ENCODE measurements at regions not wholly inside any gene's neighbourhood (a gene's known extent, or its start where the extent isn't known, plus 50 kb on each side); places are given as distances from the start of the nearest gene placed in this dataset.
"Not testable (repeated sequence)": the region's sequence is repeated elsewhere in the genome, so short reads cannot be mapped to it uniquely, and the experiment has no call there.

- no peak overlapping the region for H3K27ac ChIP-seq (ENCODE audit: low read depth in 1 of 2, low read length in 1 of 2)
- 95% methylated on average over 6 of the region's 6 CpGs for WGBS
- no peaks in the 10 kb centered on the region for H3K4me1 ChIP-seq (ENCODE audit: control insufficient read depth in 2 of 2, insufficient read depth in 2 of 2, low read length in 2 of 2)
- DNase-seq (ENCODE audit: low read depth in 6 of 9, low spot score in 9 of 9), result no peak
- H3K36me3 ChIP-seq (ENCODE audit: control insufficient read depth in 2 of 2, insufficient read depth in 2 of 2, low read length in 1 of 2), result no peaks in the 10 kb centered on the region
- no peak overlapping the region for H3K4me3 ChIP-seq (ENCODE audit: low read length in 2 of 2)
- no peaks in the 10 kb centered on the region for H3K9me3 ChIP-seq (ENCODE audit: control insufficient read depth in 2 of 2, insufficient read depth in 1 of 2, low read length in 1 of 2)
- H3K27me3 ChIP-seq (ENCODE audit: control insufficient read depth in 2 of 2, insufficient read depth in 1 of 2, low read length in 1 of 2), result no peaks in the 10 kb centered on the region
Observed at GRCh38 chr11:122592641-122593040, 62.9 kb upstream of the UBASH3B start.

DNA sequence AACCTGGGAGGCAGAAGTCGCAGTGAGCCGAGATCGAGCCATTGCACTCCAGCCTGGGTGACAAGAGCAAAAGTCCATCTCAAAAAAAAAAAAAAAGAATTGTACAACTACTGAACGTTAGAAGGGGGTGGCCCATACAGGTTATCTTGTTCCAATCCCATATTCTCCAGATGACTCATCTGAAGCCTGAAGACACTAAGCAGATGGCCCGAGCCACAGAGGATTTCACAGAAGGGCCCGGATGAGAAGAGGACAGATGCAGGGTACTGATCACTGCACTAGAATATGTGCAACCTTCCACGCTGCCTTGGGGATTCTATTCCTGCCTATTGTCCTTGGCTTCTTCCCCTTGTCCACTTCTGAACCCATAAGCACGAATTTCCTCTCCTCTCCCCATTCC lies 70.9 kb upstream of the UBASH3B start:
- Histone ChIP-seq H3K27me3 (ENCODE audit: control insufficient read depth in 2 of 2, insufficient read depth in 1 of 2, low read length in 1 of 2) (no peaks in the 10 kb centered on the region), H3K9me3 (ENCODE audit: control insufficient read depth in 2 of 2, insufficient read depth in 1 of 2, low read length in 1 of 2) (no peaks in the 10 kb centered on the region), H3K27ac (ENCODE audit: low read depth in 1 of 2, low read length in 1 of 2) (no peak overlapping the region), H3K36me3 (ENCODE audit: control insufficient read depth in 2 of 2, insufficient read depth in 2 of 2, low read length in 1 of 2) (no peaks in the 10 kb centered on the region), H3K4me1 (ENCODE audit: control insufficient read depth in 2 of 2, insufficient read depth in 2 of 2, low read length in 2 of 2) (peaks cover 4 to 5% of the 10 kb centered on the region in 2 donors), H3K4me3 (ENCODE audit: low read length in 2 of 2) (no peak overlapping the region)
- 95% methylated on average over 8 of the region's 8 CpGs for WGBS
- DNase-seq (ENCODE audit: low read depth in 6 of 9, low spot score in 9 of 9), result no peak

DNA sequence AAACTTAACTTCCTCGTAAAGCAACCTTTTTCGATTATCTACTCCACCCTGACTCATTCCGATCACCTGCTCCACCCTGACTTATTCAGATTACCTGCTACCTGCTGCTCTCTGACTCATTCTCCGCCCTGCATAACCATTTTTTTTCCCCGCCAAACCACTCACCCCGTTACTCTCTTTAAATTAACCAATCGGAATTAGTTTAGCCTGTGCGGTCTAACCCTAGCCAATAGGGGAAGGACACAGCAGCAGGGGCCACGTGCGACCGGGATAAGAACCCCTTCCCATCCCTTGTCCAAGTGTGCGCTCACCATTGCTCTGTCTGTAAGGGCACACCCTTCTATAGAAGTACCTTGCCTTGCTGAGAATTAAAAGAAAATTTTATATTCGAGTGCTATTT lies 75.5 kb upstream of the UBASH3B start:
- not testable (repeated sequence) for H3K9me3 ChIP-seq (ENCODE audit: control insufficient read depth in 2 of 2, insufficient read depth in 1 of 2, low read length in 1 of 2); H3K36me3 ChIP-seq (ENCODE audit: control insufficient read depth in 2 of 2, insufficient read depth in 2 of 2, low read length in 1 of 2); H3K27me3 ChIP-seq (ENCODE audit: control insufficient read depth in 2 of 2, insufficient read depth in 1 of 2, low read length in 1 of 2); H3K4me3 ChIP-seq (ENCODE audit: low read length in 2 of 2); H3K27ac ChIP-seq (ENCODE audit: low read depth in 1 of 2, low read length in 1 of 2); DNase-seq (ENCODE audit: low read depth in 6 of 9, low spot score in 9 of 9); H3K4me1 ChIP-seq (ENCODE audit: control insufficient read depth in 2 of 2, insufficient read depth in 2 of 2, low read length in 2 of 2)
- 70% methylated on average over 13 of the region's 13 CpGs for WGBS

GRCh38 chr11:122578171-122578825 lies 77.2 kb upstream of the UBASH3B start:
- 93% methylated on average over 3 of the region's 3 CpGs for WGBS
- no peaks in the 10 kb centered on the region for H3K27me3 ChIP-seq (ENCODE audit: control insufficient read depth in 2 of 2, insufficient read depth in 1 of 2, low read length in 1 of 2)

DNA sequence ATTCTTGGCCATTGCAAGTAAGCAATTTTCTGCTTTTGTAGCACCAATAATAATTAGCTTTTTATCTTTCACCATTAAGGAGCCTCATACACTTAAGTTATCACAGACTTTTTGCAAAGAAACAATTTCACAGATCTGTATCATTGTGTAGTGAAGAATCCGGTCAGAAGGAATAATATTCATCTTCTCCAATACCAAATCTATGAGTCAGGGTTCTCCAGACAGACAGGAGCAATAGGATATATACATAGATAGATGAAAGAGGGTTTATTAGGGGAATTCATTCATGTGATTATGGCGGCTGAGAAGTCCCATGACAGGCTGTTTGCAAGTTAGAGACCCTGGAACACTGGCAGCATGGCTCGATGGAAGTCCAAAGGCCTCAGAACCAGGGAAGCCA lies 82.9 kb upstream of the UBASH3B start:
- Histone ChIP-seq H3K4me3 (ENCODE audit: low read length in 2 of 2) (no peak overlapping the region), H3K4me1 (ENCODE audit: control insufficient read depth in 2 of 2, insufficient read depth in 2 of 2, low read length in 2 of 2) (no peaks in the 10 kb centered on the region), H3K36me3 (ENCODE audit: control insufficient read depth in 2 of 2, insufficient read depth in 2 of 2, low read length in 1 of 2) (no peaks in the 10 kb centered on the region), H3K27me3 (ENCODE audit: control insufficient read depth in 2 of 2, insufficient read depth in 1 of 2, low read length in 1 of 2) (no peaks in the 10 kb centered on the region), H3K27ac (ENCODE audit: low read depth in 1 of 2, low read length in 1 of 2) (no peak overlapping the region), H3K9me3 (ENCODE audit: control insufficient read depth in 2 of 2, insufficient read depth in 1 of 2, low read length in 1 of 2) (no peaks in the 10 kb centered on the region)
- WGBS, result 98% methylated on average over 3 of the region's 3 CpGs
- no peak for DNase-seq (ENCODE audit: low read depth in 6 of 9, low spot score in 9 of 9)

More at GRCh38 chr11:122578171-122578825, 77.2 kb upstream of the UBASH3B start:
- Histone ChIP-seq H3K4me3 (ENCODE audit: low read length in 2 of 2) (no peak overlapping the region), H3K9me3 (ENCODE audit: control insufficient read depth in 2 of 2, insufficient read depth in 1 of 2, low read length in 1 of 2) (no peaks in the 10 kb centered on the region), H3K4me1 (ENCODE audit: control insufficient read depth in 2 of 2, insufficient read depth in 2 of 2, low read length in 2 of 2) (peaks cover 4 to 5% of the 10 kb centered on the region in 2 donors), H3K27ac (ENCODE audit: low read depth in 1 of 2, low read length in 1 of 2) (no peak overlapping the region), H3K36me3 (ENCODE audit: control insufficient read depth in 2 of 2, insufficient read depth in 2 of 2, low read length in 1 of 2) (no peaks in the 10 kb centered on the region)
- DNase-seq (ENCODE audit: low read depth in 6 of 9, low spot score in 9 of 9), result no peak

DNA sequence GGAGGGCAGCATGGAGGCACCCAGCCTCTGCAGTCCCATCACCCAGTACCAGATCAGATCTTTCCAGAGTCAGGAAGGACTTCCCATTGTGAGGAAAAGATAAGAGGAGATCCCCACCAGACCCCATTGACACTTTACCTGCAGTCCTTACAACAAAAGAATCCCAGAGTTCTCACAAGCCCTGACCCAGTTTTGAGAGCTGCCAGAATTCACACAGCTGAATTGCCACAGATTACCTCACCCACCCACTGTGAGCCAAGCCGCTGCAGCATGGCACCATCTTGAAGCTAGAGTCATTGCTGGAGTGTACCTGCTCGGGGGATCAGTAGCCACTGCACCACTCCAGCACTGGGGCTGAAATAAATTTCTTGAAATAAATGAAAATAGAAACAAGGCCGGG lies 91.8 kb upstream of the UBASH3B start:
- 97% methylated on average over 3 of the region's 3 CpGs for WGBS
- DNase-seq (ENCODE audit: low read depth in 6 of 9, low spot score in 9 of 9), result no peak
- H3K27ac ChIP-seq (ENCODE audit: low read depth in 1 of 2, low read length in 1 of 2), result no peak overlapping the region

GRCh38 chr11:122559734-122560382 lies 95.7 kb upstream of the UBASH3B start:
- Histone ChIP-seq H3K4me3 (ENCODE audit: low read length in 2 of 2) (no peak overlapping the region), H3K9me3 (ENCODE audit: control insufficient read depth in 2 of 2, insufficient read depth in 1 of 2, low read length in 1 of 2) (no peaks in the 10 kb centered on the region), H3K27me3 (ENCODE audit: control insufficient read depth in 2 of 2, insufficient read depth in 1 of 2, low read length in 1 of 2) (peaks cover 0 to 8% of the 10 kb centered on the region in 2 donors), H3K4me1 (ENCODE audit: control insufficient read depth in 2 of 2, insufficient read depth in 2 of 2, low read length in 2 of 2) (no peaks in the 10 kb centered on the region), H3K36me3 (ENCODE audit: control insufficient read depth in 2 of 2, insufficient read depth in 2 of 2, low read length in 1 of 2) (no peaks in the 10 kb centered on the region), H3K27ac (ENCODE audit: low read depth in 1 of 2, low read length in 1 of 2) (no peak overlapping the region)
- WGBS, result 84% methylated on average over 9 of the region's 9 CpGs
- no peak for DNase-seq (ENCODE audit: low read depth in 6 of 9, low spot score in 9 of 9)

More for the DNA sequence above, 91.8 kb upstream of the UBASH3B start:
- H3K4me1 ChIP-seq (ENCODE audit: control insufficient read depth in 2 of 2, insufficient read depth in 2 of 2, low read length in 2 of 2), result no peaks in the 10 kb centered on the region
- H3K27me3 ChIP-seq (ENCODE audit: control insufficient read depth in 2 of 2, insufficient read depth in 1 of 2, low read length in 1 of 2), result no peaks in the 10 kb centered on the region
- no peaks in the 10 kb centered on the region for H3K36me3 ChIP-seq (ENCODE audit: control insufficient read depth in 2 of 2, insufficient read depth in 2 of 2, low read length in 1 of 2)
- no peaks in the 10 kb centered on the region for H3K9me3 ChIP-seq (ENCODE audit: control insufficient read depth in 2 of 2, insufficient read depth in 1 of 2, low read length in 1 of 2)
- H3K4me3 ChIP-seq (ENCODE audit: low read length in 2 of 2), result no peak overlapping the region

DNA sequence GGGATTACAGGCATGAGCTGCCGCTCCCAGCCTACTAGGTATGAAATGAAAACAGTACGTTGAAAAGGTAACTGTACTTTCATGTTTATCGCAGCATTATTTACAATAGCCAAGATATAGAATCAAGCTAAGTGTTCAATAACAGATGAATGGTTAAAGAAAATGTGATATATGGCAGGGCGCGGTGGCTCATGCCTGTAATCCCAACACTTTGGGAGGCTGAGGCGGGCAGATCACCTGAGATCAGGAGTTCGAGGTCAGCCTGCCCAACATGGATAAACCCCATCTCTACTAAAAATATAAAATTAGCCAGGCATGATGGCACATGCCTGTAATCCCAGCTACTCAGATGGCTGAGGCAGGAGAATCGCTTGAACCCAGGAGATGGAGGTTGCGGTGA lies 96.3 kb upstream of the UBASH3B start:
- WGBS, result 96% methylated on average over 9 of the region's 9 CpGs
- H3K9me3 ChIP-seq (ENCODE audit: control insufficient read depth in 2 of 2, insufficient read depth in 1 of 2, low read length in 1 of 2); H3K27ac ChIP-seq (ENCODE audit: low read depth in 1 of 2, low read length in 1 of 2); DNase-seq (ENCODE audit: low read depth in 6 of 9, low spot score in 9 of 9); H3K4me3 ChIP-seq (ENCODE audit: low read length in 2 of 2); H3K27me3 ChIP-seq (ENCODE audit: control insufficient read depth in 2 of 2, insufficient read depth in 1 of 2, low read length in 1 of 2); H3K36me3 ChIP-seq (ENCODE audit: control insufficient read depth in 2 of 2, insufficient read depth in 2 of 2, low read length in 1 of 2); H3K4me1 ChIP-seq (ENCODE audit: control insufficient read depth in 2 of 2, insufficient read depth in 2 of 2, low read length in 2 of 2): not testable (repeated sequence)

GRCh38 chr11:122557163-122557562 lies 98.4 kb upstream of the UBASH3B start:
- DNase-seq (ENCODE audit: low read depth in 6 of 9, low spot score in 9 of 9); H3K4me1 ChIP-seq (ENCODE audit: control insufficient read depth in 2 of 2, insufficient read depth in 2 of 2, low read length in 2 of 2); H3K4me3 ChIP-seq (ENCODE audit: low read length in 2 of 2); H3K27me3 ChIP-seq (ENCODE audit: control insufficient read depth in 2 of 2, insufficient read depth in 1 of 2, low read length in 1 of 2); H3K9me3 ChIP-seq (ENCODE audit: control insufficient read depth in 2 of 2, insufficient read depth in 1 of 2, low read length in 1 of 2); H3K36me3 ChIP-seq (ENCODE audit: control insufficient read depth in 2 of 2, insufficient read depth in 2 of 2, low read length in 1 of 2); H3K27ac ChIP-seq (ENCODE audit: low read depth in 1 of 2, low read length in 1 of 2): not testable (repeated sequence)
- 93% methylated on average over 6 of the region's 6 CpGs for WGBS
